Stimulated activated CD8-positive, alpha-beta memory T cell treated with anti-CD3 and anti-CD28 coated beads, Interleukin-4, amount 100 ng/mL, for 24 hours (primary cell): ENCODE measurements at regions not wholly inside any gene's neighbourhood (a gene's known extent, or its start where the extent isn't known, plus 50 kb on each side); places are given as distances from the start of the nearest gene placed in this dataset.
"Not testable (repeated sequence)": the region's sequence is repeated elsewhere in the genome, so short reads cannot be mapped to it uniquely, and the experiment has no call there.

Source experiments
- DNase-seq: peaks from one replicate; pipeline ENCODE4 v3.0.0-alpha.2; 2020; ENCODE audit warnings: low read depth

DNA sequence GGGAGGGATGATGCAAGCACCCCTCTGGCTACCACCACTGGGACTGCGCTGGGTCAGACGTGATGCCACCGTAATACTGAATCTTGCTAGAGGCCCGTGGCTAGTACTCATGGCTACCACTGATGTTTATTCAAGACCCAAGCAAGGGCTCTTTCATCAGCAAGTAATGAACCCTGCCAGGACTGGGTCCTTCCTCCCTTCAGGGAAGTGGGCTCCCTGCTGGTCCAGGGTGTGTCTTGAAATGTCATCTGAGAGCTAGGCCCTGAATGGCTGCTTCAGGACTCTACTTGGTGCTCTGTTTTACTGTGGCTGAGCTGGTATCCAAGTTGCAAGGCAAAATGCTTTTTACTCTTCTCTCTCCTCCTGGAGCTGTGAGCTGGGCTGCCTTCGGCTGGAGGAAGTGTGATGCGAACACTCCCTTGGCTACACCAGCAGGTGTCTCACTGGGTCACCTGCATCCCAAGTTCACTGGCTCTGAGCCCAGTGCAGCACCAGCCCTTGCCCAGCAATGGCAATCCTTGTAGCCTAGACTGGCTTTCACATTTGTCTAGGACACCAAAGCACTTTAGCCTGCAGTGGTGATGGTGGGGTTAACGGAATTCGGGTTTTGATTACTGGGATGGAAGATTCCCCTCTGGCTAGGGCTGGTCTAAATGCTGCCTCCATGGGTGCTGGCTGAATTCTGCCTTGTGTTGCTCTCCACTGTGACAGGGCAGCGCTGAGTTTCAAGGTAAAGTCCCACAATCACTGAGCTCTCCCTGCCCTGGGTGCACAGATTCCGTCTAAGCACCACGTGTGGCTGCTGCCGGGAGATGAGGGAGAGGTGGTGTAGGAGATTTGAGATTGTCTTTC is 98.6 kb downstream of the USP22 start:
- DNase-seq: no peak

- DNase-seq: not testable (repeated sequence)
Observed at GRCh38 chr17:20947708-20948107, 95.1 kb downstream of the USP22 start.

- no peak for DNase-seq
Observed at GRCh38 chr17:20948984-20949777, 93.6 kb downstream of the USP22 start.
